HG03025 (cell line): ENCODE measurements at regions not wholly inside any gene's neighbourhood (a gene's known extent, or its start where the extent isn't known, plus 50 kb on each side); places are given as distances from the start of the nearest gene placed in this dataset.

Experiments
- ATAC-seq: cut with Tn5 transposase; IDR thresholded peaks from one replicate; pipeline ENCODE4 v1.9.1; 2021; ENCODE audit warnings: mild to moderate bottlenecking, moderate library complexity; ENCODE audit not compliant: unreplicated experiment, low FRiP score

DNA sequence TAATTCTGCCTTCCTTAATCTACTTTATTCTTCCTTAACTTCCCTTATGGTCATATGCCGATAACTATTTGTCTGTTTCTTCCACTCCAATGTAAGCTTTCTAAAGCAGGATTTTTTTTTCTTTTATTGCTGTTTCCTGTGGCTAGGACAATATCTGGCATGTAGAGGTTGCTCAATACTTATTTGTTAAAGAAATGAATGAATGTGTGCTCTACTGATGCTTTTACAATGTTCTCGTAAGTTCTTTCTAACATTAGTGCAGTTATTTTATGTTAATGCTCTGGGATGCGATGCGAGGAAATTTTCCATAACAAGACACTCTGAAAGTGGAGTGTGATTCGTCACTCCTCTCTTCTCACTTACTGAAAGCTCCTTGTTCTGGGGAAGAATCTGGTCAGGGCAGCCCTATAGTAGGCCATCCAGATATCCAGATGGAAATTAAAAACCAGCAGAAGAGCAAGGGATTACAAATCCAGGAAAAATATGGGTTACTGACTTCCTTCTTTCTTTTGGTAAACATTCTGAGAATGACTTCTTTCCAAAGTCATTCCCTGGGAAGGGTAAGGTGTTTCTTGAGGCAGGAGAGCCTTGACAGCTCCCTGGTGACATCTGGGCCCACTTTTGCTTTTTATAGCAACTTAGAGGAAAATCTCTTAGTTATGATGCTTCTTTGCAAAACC lies 420.4 kb downstream of the PDCD6IP start:
- ATAC-seq: no peak

DNA sequence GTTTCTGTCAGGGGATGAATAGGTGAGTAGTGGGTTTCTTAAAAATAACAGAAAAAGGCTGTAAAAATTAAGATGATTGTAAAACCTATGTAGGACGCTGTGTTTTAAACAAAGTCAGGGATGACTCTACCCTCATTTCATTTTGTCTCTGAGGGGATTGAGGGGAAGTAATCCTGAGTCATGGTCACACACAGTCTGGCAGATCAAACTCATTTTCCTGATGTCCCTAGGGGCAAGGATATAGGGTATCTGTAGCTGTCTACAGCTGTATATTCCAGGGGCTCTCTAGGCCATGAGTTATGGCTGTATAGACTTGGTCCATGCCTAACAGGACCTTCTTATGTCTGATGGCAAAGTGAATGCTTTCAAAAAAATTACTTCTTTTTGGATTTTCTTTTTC lies 421.1 kb downstream of the PDCD6IP start:
- no peak for ATAC-seq

DNA sequence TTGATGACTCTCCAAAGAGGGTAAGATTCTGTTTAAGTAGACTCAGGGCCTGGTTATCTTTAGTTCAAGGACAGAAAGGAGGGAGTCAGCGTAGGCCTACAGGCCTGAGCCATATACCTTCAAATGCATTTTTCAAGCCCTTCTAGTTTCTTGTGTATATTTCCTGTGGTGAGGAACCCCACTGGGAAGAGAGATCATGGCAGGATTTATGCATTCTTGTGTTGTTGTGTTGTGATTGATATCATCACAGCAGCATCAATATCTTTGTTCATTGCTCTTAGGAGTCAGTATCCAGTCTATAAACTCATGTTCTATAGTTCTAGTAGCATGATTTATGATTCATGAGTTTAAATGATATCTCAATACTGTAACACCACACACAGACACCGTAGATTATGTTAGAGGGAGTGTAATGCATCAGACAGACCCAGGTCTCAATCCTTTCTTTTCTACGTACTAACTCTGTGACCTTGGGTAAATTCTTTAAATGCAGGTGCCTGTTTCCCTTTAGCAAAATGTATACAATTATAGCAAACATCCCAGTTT lies 427.5 kb downstream of the PDCD6IP start:
- no peak for ATAC-seq

DNA sequence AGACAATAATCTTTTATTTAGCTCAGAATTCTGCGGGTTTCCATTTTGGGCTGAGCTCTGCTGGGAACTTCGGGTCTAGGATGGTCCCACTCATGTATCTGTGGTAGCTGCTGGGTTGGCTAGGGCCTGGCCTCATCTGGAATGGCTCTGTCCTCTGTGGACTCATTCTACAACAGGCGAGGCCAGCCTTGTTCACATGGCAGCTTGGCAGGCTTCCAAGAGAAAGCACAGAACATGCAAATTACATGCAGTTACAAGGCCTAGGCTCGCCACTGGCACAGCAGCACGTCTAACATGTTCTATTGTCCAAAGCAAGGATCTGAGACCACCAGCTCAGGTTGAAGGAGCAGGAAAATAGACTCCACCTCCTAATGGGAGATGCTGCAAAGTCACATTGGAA lies 431.4 kb downstream of the PDCD6IP start:
- ATAC-seq: no peak

DNA sequence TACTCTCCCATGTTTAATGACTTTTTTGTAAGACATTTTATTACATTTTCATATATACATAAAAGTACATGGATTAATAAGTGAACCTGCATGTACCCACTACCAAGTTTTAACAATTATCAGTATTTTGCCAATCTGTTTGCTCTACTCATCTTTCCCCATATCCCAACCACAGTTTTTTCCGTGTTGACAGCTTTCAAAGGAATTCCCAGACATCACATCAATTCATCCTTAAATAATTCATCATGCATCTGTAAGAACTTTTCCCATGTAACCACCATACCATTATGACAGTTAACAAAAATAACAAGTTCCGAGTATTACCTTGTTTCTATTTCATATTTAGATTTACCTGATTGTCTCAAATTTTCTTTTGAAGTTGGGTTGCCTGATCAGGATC lies 436.7 kb downstream of the PDCD6IP start:
- no peak for ATAC-seq

DNA sequence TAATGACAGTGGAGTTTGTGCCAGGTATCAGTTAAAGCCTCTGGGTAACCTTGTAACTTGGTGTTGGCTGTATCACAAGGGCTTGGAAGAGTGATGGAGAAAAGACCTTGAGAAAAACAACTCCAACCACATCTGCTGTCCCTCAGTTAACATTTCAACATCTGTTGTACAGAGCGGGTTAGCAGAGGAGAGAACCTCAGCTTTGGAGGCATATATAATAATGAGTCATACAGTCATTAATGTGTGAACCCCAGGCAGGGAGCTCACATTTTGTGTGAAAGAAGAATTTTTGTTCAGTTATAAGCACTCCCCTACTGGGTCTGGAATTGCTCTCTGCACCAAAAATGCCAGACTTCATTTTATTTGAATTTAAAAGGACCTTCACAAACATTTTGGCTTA lies 439.5 kb downstream of the PDCD6IP start:
- ATAC-seq: no peak

DNA sequence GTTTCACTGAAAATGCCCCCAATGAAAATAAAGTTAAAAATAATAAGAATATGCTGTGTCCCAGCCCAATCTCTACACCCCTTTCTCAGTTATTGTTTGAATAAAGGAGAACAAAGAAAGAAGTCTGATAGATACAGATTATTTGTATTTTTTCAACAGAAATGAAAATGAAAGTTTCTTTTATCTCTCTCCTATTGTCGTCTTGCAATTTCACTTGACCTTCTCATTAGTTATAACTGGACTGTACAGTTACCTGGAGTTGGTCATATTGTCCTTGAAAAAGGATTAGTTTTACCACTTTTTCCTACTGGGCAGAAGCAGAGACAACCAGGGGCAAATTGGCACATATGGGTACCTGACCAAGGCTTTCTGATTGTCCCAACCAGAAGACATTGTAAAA lies 440.0 kb downstream of the PDCD6IP start:
- no peak for ATAC-seq

DNA sequence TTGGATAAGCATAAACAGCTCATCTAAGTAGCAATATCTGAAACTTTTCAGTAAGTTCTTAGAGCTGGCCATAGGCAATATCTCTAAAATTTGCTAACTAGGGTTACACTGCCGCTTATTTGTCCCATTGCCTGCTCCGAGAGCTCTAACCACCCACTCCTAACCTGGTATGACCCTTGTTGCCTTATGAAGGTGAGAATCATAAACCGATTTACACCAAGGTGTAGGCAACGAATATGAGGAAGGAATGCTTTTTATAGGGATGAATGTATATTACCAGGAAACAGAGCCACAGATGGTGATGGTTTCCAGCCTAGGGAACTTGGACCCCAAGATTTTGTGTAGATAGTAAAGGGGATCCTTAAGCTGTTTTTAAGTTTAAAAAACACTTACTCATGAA lies 440.9 kb downstream of the PDCD6IP start:
- ATAC-seq: no peak

DNA sequence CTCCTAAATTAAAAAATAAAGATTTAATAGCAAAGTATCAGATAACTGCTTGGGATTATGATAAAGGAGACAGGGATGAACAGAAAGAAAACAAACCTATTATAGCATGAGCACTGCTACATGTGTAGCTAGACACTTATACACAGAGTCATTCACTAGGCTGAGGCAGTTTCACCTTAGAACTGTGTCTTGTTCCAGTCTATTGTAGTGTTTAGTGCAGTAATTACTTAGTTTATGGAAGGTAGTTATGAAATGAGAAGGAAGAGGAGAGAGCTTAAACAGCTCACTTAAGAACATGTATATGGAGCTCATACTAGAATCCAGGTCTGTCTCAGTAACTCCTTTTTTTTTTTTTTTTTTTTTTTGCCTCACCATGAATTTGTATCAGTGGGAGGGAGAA lies 441.4 kb downstream of the PDCD6IP start:
- no peak for ATAC-seq

DNA sequence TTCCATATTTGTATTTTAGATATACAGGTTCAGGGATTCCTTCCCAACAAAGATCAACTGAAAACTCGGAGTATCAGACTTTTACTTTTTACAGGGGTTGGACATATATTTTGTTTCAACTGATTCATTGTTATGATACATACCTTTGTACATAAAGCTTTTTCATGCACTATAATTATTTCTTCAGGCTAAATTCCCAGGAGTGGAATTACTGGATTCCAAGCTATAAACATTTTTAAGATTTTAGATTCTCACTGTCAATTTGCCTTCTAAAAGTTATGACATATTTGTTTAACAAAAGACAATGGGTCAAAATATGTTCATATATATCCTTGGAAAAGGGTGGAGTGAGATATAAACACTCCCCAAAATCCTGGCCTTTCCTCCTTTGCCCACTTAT lies 449.0 kb downstream of the PDCD6IP start:
- ATAC-seq: no peak

DNA sequence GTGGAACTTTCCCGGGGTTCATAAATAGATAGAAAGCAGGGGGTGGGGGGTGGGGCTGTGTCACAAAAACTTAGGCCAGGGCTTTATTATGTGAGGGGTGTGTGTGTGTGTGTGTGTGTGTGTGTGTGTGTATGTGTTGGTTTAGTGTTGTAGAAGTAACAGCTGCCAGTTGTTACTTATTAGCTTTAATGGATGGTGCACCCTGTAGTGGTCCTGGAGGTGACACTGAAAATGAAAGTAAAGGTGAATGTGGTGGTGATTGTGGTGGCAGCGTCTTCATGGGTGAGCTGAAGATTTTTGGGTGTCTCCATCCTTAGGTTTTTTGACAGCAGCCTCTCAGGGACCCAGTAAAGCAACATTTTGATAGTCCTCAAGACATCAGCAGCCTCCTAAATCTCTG lies 449.9 kb downstream of the PDCD6IP start:
- no peak for ATAC-seq

DNA sequence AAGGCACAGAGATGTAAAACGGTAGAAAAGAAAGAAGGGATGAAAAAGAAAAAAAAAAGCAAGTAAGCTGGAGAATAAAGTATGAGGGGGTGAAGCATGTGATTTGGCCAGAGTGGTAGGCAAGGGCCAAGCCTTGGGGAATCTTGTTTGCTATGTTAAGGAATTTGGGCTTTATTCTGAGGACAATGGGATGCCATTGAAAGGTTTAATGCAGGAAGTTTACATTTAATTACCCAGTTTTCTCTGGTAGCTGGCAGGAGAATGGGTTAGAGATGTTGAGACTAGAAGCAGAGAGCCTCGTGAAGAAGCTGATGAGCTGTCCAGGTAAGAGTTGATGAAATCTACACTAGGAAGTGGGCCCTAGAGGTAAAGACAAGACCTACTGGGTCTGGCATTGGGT lies 455.9 kb downstream of the PDCD6IP start:
- no peak for ATAC-seq

DNA sequence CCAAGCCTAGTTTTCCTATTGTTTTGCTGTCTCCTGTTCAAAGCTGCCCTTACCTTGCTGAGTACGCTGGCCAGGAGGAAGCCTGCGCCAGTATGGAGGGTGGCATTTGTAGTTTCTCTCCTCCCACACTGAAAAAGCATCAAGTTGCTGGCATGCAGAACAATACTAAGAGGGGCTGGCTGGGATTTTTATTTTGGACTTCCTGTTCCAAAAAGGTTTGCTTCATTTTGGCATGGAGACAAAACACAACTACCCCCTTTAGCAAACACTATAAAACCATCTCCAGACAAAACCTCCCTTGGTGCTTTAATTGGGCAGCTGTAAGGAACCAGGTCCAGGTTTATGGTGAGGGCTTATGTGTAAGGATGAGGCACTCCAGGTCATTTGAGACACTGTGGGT lies 457.6 kb downstream of the PDCD6IP start:
- no peak for ATAC-seq

DNA sequence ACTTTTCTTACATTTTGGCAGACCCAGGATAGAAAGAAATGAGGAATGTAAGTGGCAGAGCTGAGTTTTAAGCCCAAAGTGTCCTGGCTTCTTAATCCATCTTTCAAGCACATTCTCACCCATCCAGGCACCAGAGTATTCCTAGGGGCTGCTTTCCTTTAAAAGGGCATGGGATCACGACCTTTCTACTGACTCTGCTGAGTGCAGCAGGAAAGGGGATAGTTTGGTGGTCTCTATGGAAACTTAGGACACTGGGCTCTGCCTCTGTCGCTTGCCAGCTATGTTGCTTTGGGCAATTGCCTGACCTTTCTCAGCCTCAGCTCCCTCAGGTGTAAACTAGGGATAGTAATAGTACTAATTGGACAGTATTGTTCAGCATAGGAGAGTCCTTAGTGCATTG lies 458.4 kb downstream of the PDCD6IP start:
- no peak for ATAC-seq

DNA sequence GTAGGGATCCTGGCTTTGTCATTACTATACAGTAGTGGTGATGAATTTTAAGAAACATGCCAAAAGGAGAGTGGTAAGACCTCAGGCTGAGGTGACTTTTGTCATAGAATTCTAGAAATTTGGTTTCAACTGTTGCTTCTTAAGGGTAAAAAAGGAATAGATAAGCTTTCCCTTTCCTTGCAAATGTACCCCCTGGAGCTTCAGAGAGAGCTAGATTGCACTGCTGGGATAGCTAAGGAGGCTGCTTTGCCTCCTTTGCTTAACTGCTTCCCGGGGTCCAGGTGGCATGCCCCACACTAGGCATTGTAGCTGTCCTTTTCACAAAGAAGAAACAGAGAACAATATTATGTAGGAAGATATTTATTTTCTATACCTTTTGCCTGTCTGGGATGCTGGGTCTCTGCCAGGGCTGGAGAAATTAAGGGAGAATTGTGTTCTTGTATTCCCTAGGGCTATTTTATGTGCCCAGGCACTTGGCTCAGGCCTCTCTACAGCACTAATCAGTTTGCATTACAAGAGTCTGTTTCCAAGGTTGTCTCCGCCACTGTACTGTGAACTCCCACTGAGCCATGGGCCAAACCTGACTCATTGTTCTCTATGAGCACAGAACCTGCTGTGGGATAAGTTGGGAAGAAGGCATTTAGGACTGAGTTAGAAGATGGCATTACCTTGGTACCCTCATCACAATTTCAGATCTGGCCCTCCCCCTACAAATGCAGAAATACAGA lies 460.0 kb downstream of the PDCD6IP start:
- ATAC-seq: no peak

DNA sequence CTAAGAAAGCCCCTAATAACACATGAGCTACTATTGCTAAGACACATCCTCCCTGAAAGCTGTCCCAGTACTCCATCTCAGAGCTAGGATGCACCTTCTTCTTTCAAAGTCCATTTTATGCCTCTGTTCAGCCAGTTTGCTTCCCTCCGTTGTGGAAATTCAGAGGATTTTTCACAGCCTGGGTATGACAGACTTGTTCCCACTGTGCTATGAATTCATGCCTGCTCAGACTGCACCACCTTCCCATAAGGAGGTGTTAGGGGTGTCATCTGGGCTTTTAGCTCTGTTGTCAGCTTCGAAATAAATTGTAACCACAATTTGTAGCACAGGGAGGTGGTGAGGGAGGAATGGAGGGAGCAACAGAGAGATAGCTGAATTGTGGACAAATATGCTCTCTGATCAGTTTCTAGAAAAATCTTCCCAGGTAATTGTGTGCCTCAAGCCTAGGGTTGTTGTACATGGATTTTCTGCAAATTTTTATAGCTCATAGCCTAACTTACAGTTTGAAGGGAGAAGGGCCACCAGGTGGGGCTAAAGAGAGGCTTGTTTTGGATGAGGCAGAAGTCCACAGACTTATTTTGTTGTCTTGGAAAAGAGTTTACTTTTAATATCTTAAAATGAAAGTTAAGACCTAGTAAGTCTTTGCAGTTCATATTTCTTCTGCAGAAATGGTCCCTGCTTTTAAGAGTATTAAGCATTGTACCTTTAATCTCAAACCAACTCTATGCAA lies 462.0 kb downstream of the PDCD6IP start:
- ATAC-seq: no peak

DNA sequence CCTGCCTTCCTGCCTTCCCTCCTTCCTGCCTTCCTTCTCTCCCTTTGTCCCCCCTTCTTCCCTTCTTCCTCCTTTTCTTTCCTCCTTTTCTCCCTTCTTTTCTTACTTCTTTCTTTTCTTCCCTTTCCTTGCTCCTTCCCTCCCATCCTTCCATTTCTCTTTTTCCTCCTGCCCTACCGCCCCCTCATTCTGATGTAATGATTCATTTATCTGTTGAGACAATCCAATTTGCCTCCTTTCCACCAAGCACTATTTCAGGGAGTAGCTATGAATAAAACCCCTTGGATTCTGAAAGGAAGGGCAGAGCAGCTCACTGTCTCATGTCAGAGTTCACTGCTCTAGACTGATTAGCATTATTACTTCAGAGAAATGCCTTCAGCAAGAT lies 462.6 kb downstream of the PDCD6IP start:
- ATAC-seq: no peak

DNA sequence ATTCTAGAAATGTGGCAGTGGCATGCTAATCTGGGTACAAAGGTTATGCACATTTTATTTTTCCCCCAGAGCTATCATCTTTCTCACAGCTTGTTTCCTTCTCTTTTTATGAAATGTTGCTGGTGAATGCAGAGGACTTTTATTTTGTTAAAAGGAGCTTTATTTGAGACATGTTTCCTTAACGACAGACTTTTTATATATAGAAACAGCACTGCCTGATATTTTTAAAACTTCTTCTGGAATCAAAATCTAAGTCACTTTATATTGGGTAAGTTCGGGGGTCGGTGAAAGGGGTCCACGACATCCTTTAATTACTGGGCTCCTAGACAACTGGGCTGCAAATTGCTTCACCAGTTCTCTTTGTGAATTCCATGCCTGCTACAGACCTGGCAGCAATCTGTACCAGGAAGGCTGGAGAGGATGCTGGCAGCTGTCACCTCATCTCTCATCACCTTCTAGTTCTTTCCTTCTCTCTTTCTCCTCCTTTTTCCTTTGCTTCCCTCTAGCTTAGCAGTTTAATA lies 464.7 kb downstream of the PDCD6IP start:
- no peak for ATAC-seq

DNA sequence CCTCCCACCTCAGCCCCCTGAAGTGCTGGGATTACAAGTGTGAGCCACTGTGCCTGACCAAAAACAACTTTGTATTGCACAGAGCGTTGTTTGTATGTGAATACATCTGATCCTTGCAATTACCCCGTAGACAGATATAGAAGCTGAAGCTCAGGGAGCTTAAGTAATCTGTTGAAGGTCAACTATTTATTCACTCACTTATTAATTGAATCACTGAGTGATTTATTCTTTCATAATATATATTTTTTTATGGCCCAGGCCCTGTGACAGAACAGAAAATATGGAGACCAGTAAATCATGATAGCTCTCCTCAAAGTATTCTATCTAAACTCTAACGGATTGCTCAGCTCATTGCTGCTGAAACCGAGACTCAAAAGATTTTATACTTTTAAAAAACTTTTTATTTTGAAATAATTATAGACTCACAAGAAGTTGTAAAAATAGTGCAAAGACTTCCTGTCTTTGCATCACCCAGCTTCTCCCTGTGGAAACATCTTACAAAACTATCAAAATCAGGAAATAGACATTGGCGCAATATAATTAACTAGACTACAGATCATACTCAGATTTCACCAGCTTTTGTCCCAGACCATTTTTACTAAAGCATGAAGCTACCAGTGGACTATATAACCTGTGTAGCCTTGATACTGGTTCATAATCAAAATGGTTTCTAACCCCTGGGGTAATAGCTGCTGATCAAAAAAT lies 466.1 kb downstream of the PDCD6IP start:
- no peak for ATAC-seq

DNA sequence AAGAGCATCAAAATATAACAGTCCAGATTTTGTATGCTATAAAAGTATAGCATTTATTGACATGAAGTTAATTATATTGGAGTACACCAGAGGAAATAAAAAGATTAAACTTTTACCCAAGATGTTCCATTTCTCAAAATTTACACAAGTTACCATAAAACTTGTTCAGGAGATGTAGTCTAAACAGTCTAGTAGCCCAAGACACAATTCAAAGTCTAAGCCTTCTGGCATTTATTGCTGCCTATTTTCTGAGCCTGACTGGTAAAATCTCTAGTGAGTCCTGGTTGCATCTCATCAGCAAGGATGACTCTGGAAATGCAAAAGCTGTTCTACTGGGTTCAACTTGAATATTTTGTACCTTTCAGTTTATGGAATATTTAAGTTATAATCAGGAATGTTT lies 468.7 kb downstream of the PDCD6IP start:
- no peak for ATAC-seq
